HEK293 (cell line): ENCODE measurements at regions not wholly inside any gene's neighbourhood (a gene's known extent, or its start where the extent isn't known, plus 50 kb on each side); places are given as distances from the start of the nearest gene placed in this dataset.

ENCODE experiments used
- CTCF ChIA-PET: fragments of 350-600 bp; formaldehyde crosslinking; extraction: SDS; loops from one replicate; lab custom pipeline; 2021; ENCODE audit warnings: antibody characterized with exemption; lab: Yijun Ruan, JAX
- POLR2A ChIA-PET: fragments of 300-600 bp; formaldehyde crosslinking; extraction: SDS; loops from one replicate; lab custom pipeline; 2020; ENCODE audit warnings: antibody characterized with exemption, inconsistent platforms; lab: Yijun Ruan, JAX
- H3K27ac ChIP-seq: fragments of 200-500 bp; sonication (Bioruptor generic); 2 replicates; pipeline ENCODE4 v1.5.1; 2014; ENCODE audit warnings: low read depth, low read length, control low read depth, inconsistent platforms; ENCODE audit errors: extremely low read depth
- H3K36me3 ChIP-seq, 2 experiments: fragments of 200-500 bp in 1 of 2; sonication (Bioruptor generic) in 1 of 2; 1 replicate in 1 of 2; 2 replicates in 1 of 2; pipeline ENCODE4 v1.5.1; 2014 to 2017; ENCODE audit warnings: inconsistent platforms in 2 of 2, low read length in 2 of 2; ENCODE audit not compliant: control insufficient read depth in 2 of 2, insufficient read depth in 1 of 2
- H3K4me1 ChIP-seq: fragments of 200-500 bp; sonication (Bioruptor generic); 2 replicates; pipeline ENCODE4 v1.5.1; 2014; ENCODE audit warnings: mild to moderate bottlenecking, low read length, inconsistent platforms; ENCODE audit not compliant: control insufficient read depth, insufficient read depth
- H3K4me3 ChIP-seq: 2 replicates; pipeline ENCODE4 v1.5.1; 2011; ENCODE audit warnings: low read depth, mild to moderate bottlenecking, control low read depth, low read length, moderate library complexity
- H3K9me3 ChIP-seq: fragments of 200-500 bp; sonication (Bioruptor generic); 2 replicates; pipeline ENCODE4 v1.5.1; 2014; ENCODE audit warnings: low read depth, low read length, inconsistent platforms; ENCODE audit not compliant: control insufficient read depth, insufficient read depth
- GLI4 ChIP-seq: fragments of 450-650 bp; formaldehyde crosslinking; IDR thresholded peaks from 2 replicates; pipeline ENCODE4 v1.5.1; 2016; ENCODE audit warnings: missing biosample characterization, missing genetic modification characterization
- HOXC10 ChIP-seq: sonication (generic); formaldehyde crosslinking; IDR thresholded peaks from 2 replicates; pipeline ENCODE4 v1.8.1; 2023; ENCODE audit warnings: mild to moderate bottlenecking, missing genetic modification reagents
- PRDM10 ChIP-seq: fragments of 450-650 bp; formaldehyde crosslinking; IDR thresholded peaks from 2 replicates; pipeline ENCODE4 v1.5.1; 2016; ENCODE audit warnings: missing biosample characterization, missing genetic modification characterization
- ZNF16 ChIP-seq: fragments of 450-650 bp; formaldehyde crosslinking; IDR thresholded peaks from 2 replicates; pipeline ENCODE4 v1.5.1; 2016; ENCODE audit warnings: low read depth, missing biosample characterization, missing genetic modification characterization
- ZNF24 ChIP-seq: fragments of 450-650 bp; formaldehyde crosslinking; IDR thresholded peaks from 2 replicates; pipeline ENCODE4 v1.5.1; 2016; ENCODE audit warnings: missing biosample characterization, missing genetic modification characterization
- ZNF26 ChIP-seq: fragments of 450-650 bp; formaldehyde crosslinking; IDR thresholded peaks from 2 replicates; pipeline ENCODE4 v1.5.1; 2016; ENCODE audit warnings: missing biosample characterization, missing genetic modification characterization
- ZNF324 ChIP-seq: fragments of 450-650 bp; formaldehyde crosslinking; IDR thresholded peaks from 2 replicates; pipeline ENCODE4 v1.5.1; 2016; ENCODE audit warnings: missing biosample characterization, missing genetic modification characterization
- ZNF449 ChIP-seq: fragments of 450-650 bp; formaldehyde crosslinking; IDR thresholded peaks from 2 replicates; pipeline ENCODE4 v1.5.1; 2017; ENCODE audit warnings: missing biosample characterization, mild to moderate bottlenecking, missing genetic modification characterization, moderate library complexity
- ZNF501 ChIP-seq: fragments of 450-650 bp; formaldehyde crosslinking; IDR thresholded peaks from 2 replicates; pipeline ENCODE4 v1.5.1; 2016; ENCODE audit warnings: missing biosample characterization, missing genetic modification characterization
- ZNF544 ChIP-seq: fragments of 450-650 bp; formaldehyde crosslinking; IDR thresholded peaks from 2 replicates; pipeline ENCODE4 v1.5.0; 2017; ENCODE audit warnings: missing biosample characterization, missing genetic modification characterization
- TF ChIP-seq, protein P1 (sequence below): fragments of 450-650 bp; formaldehyde crosslinking; IDR thresholded peaks from 2 replicates; pipeline ENCODE4 v1.5.1; 2016; ENCODE audit warnings: missing biosample characterization, missing genetic modification characterization
- TF ChIP-seq, protein P2 (sequence below): fragments of 450-650 bp; formaldehyde crosslinking; IDR thresholded peaks from 2 replicates; pipeline ENCODE4 v1.5.1; 2016; ENCODE audit warnings: missing biosample characterization, missing genetic modification characterization

DNA sequence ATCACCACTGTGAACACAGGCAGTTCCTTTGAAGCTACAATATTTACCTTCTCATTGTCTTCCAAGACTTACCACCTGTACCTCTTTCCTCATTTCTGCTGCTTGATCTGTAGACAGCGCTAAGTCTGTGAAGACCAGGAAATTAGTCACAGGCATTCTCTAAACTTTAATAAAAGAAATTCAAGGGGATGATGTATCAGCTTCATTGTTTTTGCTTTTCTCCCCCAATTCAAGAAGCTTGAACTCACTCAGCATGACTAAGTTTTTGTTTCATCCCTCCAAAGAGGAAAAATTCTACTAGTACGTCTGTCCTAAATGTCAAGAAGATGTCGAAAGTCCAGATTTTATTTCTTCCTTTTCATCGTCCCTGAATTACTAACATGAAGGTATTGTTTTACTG, 75.3 kb upstream of the PPP1R9A start:
- ChIA-PET POLR2A (no interaction called here), CTCF (no interaction called here)
- TF ChIP-seq PRDM10 (tag by site-specific recombination), result no peak
- TF ChIP-seq ZNF449 (tag by site-specific recombination), result no peak
- TF ChIP-seq ZNF24 (tag by site-specific recombination), result no peak
- no peak for TF ChIP-seq ZNF16 (tag by site-specific recombination)
- no peak for TF ChIP-seq ZNF324
- no peak for TF ChIP-seq ZNF544 (tag by site-specific recombination)
- TF ChIP-seq, protein P1, sequence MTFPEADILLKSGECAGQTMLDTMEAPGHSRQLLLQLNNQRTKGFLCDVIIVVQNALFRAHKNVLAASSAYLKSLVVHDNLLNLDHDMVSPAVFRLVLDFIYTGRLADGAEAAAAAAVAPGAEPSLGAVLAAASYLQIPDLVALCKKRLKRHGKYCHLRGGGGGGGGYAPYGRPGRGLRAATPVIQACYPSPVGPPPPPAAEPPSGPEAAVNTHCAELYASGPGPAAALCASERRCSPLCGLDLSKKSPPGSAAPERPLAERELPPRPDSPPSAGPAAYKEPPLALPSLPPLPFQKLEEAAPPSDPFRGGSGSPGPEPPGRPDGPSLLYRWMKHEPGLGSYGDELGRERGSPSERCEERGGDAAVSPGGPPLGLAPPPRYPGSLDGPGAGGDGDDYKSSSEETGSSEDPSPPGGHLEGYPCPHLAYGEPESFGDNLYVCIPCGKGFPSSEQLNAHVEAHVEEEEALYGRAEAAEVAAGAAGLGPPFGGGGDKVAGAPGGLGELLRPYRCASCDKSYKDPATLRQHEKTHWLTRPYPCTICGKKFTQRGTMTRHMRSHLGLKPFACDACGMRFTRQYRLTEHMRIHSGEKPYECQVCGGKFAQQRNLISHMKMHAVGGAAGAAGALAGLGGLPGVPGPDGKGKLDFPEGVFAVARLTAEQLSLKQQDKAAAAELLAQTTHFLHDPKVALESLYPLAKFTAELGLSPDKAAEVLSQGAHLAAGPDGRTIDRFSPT (tag by site-specific recombination), result no peak
- TF ChIP-seq, protein P2, sequence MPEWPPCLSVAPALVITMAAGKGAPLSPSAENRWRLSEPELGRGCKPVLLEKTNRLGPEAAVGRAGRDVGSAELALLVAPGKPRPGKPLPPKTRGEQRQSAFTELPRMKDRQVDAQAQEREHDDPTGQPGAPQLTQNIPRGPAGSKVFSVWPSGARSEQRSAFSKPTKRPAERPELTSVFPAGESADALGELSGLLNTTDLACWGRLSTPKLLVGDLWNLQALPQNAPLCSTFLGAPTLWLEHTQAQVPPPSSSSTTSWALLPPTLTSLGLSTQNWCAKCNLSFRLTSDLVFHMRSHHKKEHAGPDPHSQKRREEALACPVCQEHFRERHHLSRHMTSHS (tag by site-specific recombination), result no peak
- TF ChIP-seq GLI4 (tag by site-specific recombination), result no peak
- TF ChIP-seq ZNF501 (tag by site-specific recombination), result no peak
- TF ChIP-seq HOXC10 (CRISPR knock-in tag), result no peak
- Histone ChIP-seq H3K27ac (no peak overlapping the region), H3K9me3 (no peaks in the 10 kb centered on the region), H3K4me1 (no peaks in the 10 kb centered on the region), H3K36me3 (no peaks in the 10 kb centered on the region), H3K4me3 (no peak overlapping the region)

DNA sequence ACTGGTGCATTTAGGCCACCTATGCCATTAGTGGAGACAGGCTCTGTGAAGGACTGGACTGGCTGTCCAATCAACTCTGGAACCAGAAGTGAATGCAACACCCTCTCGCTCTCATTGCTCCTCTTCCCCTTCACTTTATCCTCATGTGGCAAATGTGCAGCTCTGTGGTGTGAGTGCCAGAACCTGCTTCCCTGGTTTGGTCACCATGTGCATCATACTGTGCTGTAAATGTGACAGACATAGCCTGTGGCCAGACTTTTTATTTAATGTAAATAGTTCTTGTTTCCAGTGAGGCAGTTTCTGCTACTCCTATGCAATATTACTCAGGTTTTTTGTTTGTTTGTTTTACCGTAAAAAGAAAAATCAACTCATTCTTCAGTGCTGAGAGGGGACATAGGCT, 73.0 kb upstream of the PPP1R9A start:
- CTCF ChIA-PET, result no interaction called here

More for the DNA sequence above, 73.0 kb upstream of the PPP1R9A start:
- TF ChIP-seq, protein P2 (tag by site-specific recombination), result no peak
- no peak for TF ChIP-seq ZNF26
- no peak overlapping the region for H3K27ac ChIP-seq
- no peaks in the 10 kb centered on the region for H3K9me3 ChIP-seq
- no peak overlapping the region for H3K4me3 ChIP-seq
- no peaks in the 10 kb centered on the region for H3K36me3 ChIP-seq
- POLR2A ChIA-PET, result no interaction called here
- H3K4me1 ChIP-seq, result no peaks in the 10 kb centered on the region
